ENCODE measurements at regions not wholly inside any gene's neighbourhood (a gene's known extent, or its start where the extent isn't known, plus 50 kb on each side); places are given as distances from the start of the nearest gene placed in this dataset.

DNA sequence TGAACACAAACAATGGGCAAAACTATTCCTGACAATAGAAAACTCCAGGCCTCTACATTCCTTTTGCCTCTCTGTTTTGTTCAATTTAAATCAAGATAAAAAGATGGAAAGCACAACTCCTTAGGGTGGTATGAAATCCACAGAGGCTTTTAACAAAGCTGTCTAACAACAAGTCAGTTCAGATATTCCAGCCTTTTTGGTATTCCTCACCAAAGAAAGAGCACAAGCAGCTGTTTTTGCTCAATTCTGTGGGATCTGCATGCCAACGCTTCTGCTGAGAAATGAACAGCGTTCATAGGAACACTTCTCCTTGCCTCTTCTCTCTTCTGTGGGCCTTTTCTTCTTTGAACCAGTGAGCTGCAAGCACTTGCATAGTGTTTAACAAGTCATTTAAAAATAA, 411.6 kb upstream of the TCF4 start:
- TF ChIP-seq, protein P1, sequence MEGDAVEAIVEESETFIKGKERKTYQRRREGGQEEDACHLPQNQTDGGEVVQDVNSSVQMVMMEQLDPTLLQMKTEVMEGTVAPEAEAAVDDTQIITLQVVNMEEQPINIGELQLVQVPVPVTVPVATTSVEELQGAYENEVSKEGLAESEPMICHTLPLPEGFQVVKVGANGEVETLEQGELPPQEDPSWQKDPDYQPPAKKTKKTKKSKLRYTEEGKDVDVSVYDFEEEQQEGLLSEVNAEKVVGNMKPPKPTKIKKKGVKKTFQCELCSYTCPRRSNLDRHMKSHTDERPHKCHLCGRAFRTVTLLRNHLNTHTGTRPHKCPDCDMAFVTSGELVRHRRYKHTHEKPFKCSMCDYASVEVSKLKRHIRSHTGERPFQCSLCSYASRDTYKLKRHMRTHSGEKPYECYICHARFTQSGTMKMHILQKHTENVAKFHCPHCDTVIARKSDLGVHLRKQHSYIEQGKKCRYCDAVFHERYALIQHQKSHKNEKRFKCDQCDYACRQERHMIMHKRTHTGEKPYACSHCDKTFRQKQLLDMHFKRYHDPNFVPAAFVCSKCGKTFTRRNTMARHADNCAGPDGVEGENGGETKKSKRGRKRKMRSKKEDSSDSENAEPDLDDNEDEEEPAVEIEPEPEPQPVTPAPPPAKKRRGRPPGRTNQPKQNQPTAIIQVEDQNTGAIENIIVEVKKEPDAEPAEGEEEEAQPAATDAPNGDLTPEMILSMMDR (IDR thresholded peaks at IDR 0.05) = no peak
- TF ChIP-seq POLR2AphosphoS5 (IDR thresholded peaks at IDR 0.05) (no peak), POLR2A (IDR thresholded peaks at IDR 0.05) (no peak)

All from prostate gland (tissue), 2 donors.